GM10266 (cell line): ENCODE measurements at regions not wholly inside any gene's neighbourhood (a gene's known extent, or its start where the extent isn't known, plus 50 kb on each side); places are given as distances from the start of the nearest gene placed in this dataset.

Experiments
- DNase-seq: peaks from one replicate; pipeline ENCODE4 v3.0.0; 2012; ENCODE audit errors: extremely low spot score
- CTCF ChIP-seq: IDR thresholded peaks from 2 replicates; pipeline ENCODE4 v1.5.1; 2012; ENCODE audit warnings: mild to moderate bottlenecking, low read depth; ENCODE audit not compliant: control insufficient read depth, insufficient read depth; ENCODE audit errors: missing control alignments

- no peak for DNase-seq
- peak; percentile 24 for TF ChIP-seq CTCF
Observed at GRCh38 chr22:46036558-46037408, 59.8 kb upstream of the WNT7B start.

GRCh38 chr22:46038174-46038487 lies 61.2 kb upstream of the WNT7B start:
- no peak for TF ChIP-seq CTCF
- DNase-seq = no peak

GRCh38 chr22:46038516-46039430 lies 61.8 kb upstream of the WNT7B start:
- DNase-seq = no peak
- TF ChIP-seq CTCF = no peak

DNA sequence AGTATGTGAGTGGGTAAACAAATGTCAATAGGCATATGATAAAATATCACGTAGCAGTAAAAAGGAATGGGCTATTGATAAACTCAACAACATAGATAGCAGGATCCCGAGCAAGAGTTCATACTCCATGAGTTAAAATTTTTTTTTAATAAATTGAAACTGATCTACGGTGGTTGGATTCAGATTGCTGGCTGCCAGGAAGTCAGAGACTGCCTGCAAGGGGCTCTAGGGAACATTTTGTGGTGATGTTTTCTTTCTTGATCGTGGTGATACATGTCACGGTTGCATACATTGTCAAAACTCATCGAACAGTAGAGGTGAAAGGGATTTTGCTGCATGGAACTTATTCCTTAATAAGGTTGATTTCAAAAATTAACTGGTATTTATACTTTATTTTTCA lies 62.6 kb upstream of the WNT7B start:
- DNase-seq = no peak
- TF ChIP-seq CTCF = no peak

DNA sequence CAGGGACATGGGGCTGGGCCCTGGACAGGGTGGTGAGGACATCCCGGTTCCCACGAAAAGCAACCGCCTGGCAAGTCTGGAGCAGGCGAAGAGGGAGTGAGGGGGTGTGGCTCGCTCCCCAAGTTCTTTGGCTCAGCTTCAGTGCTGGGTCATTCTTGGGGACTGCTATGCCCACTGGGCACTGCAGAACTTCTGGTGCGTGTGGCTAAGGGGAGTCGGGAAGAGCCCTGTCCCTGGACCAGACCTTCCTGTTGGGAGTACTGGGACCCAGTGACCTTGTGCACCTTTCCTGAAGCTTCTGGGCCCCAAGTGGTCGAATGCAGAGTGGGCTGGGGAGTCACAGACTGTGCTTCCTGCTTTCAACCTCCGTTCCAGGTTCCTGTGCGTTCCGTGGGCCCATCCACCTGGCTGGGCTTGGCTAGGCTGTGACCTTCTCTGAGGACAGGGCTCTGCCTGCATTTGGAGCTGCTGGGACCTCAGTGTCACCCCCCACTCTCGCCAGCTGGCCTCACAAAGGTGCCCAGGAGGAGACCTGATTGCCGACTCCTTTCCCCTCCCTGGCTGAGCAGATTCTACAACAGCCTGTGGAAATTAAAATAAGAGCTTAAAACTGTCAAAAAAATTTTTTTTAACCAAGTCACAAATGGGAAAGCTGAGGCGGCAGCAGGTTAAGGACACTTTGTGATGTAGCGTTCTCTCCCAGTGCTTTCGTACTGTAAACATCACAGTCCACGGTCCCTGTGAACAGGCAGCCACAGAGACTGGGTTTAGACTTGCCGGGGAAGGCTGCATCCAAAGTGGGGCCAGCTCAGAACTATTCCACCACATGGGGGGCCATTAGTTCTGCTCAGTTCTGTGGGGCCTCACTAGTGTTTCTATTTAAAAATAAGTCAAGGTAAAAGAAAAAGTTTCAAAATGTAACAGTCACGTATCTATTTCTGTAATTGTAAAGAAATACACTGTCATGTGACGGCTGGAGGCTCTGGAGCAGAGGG lies 63.8 kb upstream of the WNT7B start:
- TF ChIP-seq CTCF = no peak
- DNase-seq = no peak

GRCh38 chr22:46041642-46042041 lies 64.7 kb upstream of the WNT7B start:
- no peak for TF ChIP-seq CTCF
- no peak for DNase-seq
